ENCODE measurements at regions not wholly inside any gene's neighbourhood (a gene's known extent, or its start where the extent isn't known, plus 50 kb on each side); places are given as distances from the start of the nearest gene placed in this dataset.

GRCh38 chr10:126838316-126838715, 66.9 kb upstream of the DOCK1 start:
- ChIA-PET POLR2A (no interaction called here), CTCF (interaction anchor here (0.6 kb wide), 1 partner anchor 856 kb away, joined by 3 read pairs; no protein-coding TSS in a partner anchor)
- Histone ChIP-seq H4K20me1 (ENCODE audit: control insufficient read depth, insufficient read depth, low read length, poor library complexity, severe bottlenecking) (no peaks in the 10 kb centered on the region), H3K4me3 (ENCODE audit: control extremely low read depth in 1 of 5, extremely low read depth in 1 of 5, insufficient read depth in 1 of 5, low read depth in 2 of 5, low read length in 4 of 5) (no peak overlapping the region), H3K4me1 (ENCODE audit: control insufficient read depth in 2 of 2, insufficient read depth in 2 of 2, low read length in 2 of 2) (no peaks in the 10 kb centered on the region), H3K27me3 (replicated peaks in 1 of 4; ENCODE audit: control extremely low read depth in 1 of 4, control insufficient read depth in 3 of 4, insufficient read depth in 4 of 4, low read length in 3 of 4) (no peaks in the 10 kb centered on the region), H3K9me3 (ENCODE audit: control extremely low read depth in 1 of 3, control insufficient read depth in 2 of 3, insufficient read depth in 1 of 3, low read length in 2 of 3) (peaks cover 0 to 11% (median 0%) of the 10 kb centered on the region in 3 donors), H3K36me3 (replicated peaks in 1 of 2; ENCODE audit: control extremely low read depth in 1 of 2, control insufficient read depth in 1 of 2, extremely low read depth in 1 of 2, insufficient read depth in 2 of 2, low read length in 1 of 2) (no peaks in the 10 kb centered on the region), H3K4me2 (replicated peaks; ENCODE audit: low read depth, low read length, poor library complexity, severe bottlenecking) (no peak overlapping the region), H3K27ac (ENCODE audit: low read length in 2 of 2) (no peak overlapping the region), H2AFZ (ENCODE audit: insufficient read depth, low read depth, low read length, poor library complexity, severe bottlenecking) (no peak overlapping the region), H3K9ac (ENCODE audit: low read length) (no peak overlapping the region), H3K79me2 (ENCODE audit: control insufficient read depth, insufficient read depth, low read length) (no peaks in the 10 kb centered on the region)
- no CpG with 5 or more reads among the region's 4 CpGs for WGBS (ENCODE audit: insufficient coverage)
- Mint-ChIP-seq H3K4me1 (no peaks in the 10 kb centered on the region), H3K9me3 (ENCODE audit: insufficient read depth) (no peaks in the 10 kb centered on the region), H3K27ac (no peak overlapping the region), H3K27me3 (no peaks in the 10 kb centered on the region), H3K4me3 (no peak overlapping the region)
- intact Hi-C loops (cut with micrococcal nuclease) = no loop called here
- no peak for DNase-seq
- ATAC-seq (ENCODE audit: low read depth) = no peak
- TF ChIP-seq CTCF (IDR thresholded peaks at IDR 0.05) = no peak
- TF ChIP-seq EZH2 (IDR thresholded peaks at IDR 0.05; ENCODE audit: borderline replicate concordance, insufficient read depth, low read depth, low read length, poor library complexity, severe bottlenecking) = no peak

DNA sequence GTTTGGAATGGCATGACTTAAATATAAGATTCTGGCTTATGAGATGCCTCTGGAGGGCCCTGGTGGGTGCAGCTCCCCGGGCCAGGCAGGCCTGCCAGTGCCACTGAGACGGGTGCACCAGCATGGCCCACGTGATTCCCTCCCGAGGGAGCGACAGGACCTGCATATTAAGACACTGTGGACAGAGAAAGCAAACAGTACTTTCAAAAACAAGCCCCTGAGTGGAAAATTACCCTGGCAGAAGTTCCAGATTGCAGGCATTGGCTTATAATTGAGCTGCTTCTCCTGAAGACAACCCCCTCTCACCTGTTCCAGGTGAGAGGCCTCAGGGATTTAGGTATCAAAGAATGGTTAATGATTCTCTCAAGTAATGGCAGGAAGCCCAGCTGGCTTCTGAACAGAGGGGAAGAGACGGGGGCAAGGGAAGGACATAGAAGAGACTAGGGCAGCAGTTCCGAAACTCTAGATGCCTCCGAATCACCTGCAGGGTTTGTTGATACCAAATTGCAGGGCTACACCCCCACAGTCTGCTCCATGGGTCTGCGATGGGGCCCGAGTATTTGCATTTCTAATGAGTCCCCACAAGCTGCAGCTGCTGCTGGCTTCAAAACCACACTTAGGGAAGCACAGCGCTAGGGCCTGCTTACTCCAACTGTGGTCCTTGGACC, 66.0 kb upstream of the DOCK1 start:
- no peak for DNase-seq
- Histone ChIP-seq H3K4me2 (replicated peaks; ENCODE audit: low read depth, low read length, poor library complexity, severe bottlenecking) (no peak overlapping the region), H3K4me3 (ENCODE audit: control extremely low read depth in 1 of 5, extremely low read depth in 1 of 5, insufficient read depth in 1 of 5, low read depth in 2 of 5, low read length in 4 of 5) (no peak overlapping the region), H3K79me2 (ENCODE audit: control insufficient read depth, insufficient read depth, low read length) (no peaks in the 10 kb centered on the region), H3K4me1 (ENCODE audit: control insufficient read depth in 2 of 2, insufficient read depth in 2 of 2, low read length in 2 of 2) (no peaks in the 10 kb centered on the region), H3K36me3 (replicated peaks in 1 of 2; ENCODE audit: control extremely low read depth in 1 of 2, control insufficient read depth in 1 of 2, extremely low read depth in 1 of 2, insufficient read depth in 2 of 2, low read length in 1 of 2) (no peaks in the 10 kb centered on the region), H4K20me1 (ENCODE audit: control insufficient read depth, insufficient read depth, low read length, poor library complexity, severe bottlenecking) (no peaks in the 10 kb centered on the region), H3K27ac (ENCODE audit: low read length in 2 of 2) (no peak overlapping the region), H3K27me3 (replicated peaks in 1 of 4; ENCODE audit: control extremely low read depth in 1 of 4, control insufficient read depth in 3 of 4, insufficient read depth in 4 of 4, low read length in 3 of 4) (no peaks in the 10 kb centered on the region), H3K9me3 (ENCODE audit: control extremely low read depth in 1 of 3, control insufficient read depth in 2 of 3, insufficient read depth in 1 of 3, low read length in 2 of 3) (peaks cover 0 to 12% (median 0%) of the 10 kb centered on the region in 3 donors), H3K9ac (ENCODE audit: low read length) (no peak overlapping the region), H2AFZ (ENCODE audit: insufficient read depth, low read depth, low read length, poor library complexity, severe bottlenecking) (no peak overlapping the region)
- POLR2A ChIA-PET = no interaction called here
- Mint-ChIP-seq H3K4me1 (no peaks in the 10 kb centered on the region), H3K4me3 (no peak overlapping the region), H3K27me3 (no peaks in the 10 kb centered on the region), H3K9me3 (ENCODE audit: insufficient read depth) (no peaks in the 10 kb centered on the region), H3K27ac (no peak overlapping the region)
- ATAC-seq (ENCODE audit: low read depth) = no peak
- CTCF ChIA-PET = no interaction called here
- TF ChIP-seq CTCF (IDR thresholded peaks at IDR 0.05) (no peak), EZH2 (IDR thresholded peaks at IDR 0.05; ENCODE audit: borderline replicate concordance, insufficient read depth, low read depth, low read length, poor library complexity, severe bottlenecking) (no peak)
- intact Hi-C loops (cut with micrococcal nuclease) = no loop called here
- 74% methylated on average over 11 of the region's 11 CpGs for whole genome bisulfite sequencing (ENCODE audit: insufficient coverage)
